NT2/D1 (cell line): ENCODE measurements at regions not wholly inside any gene's neighbourhood (a gene's known extent, or its start where the extent isn't known, plus 50 kb on each side); places are given as distances from the start of the nearest gene placed in this dataset.

ENCODE experiments used
- SUZ12 ChIP-seq: IDR thresholded peaks from 2 replicates; pipeline ENCODE4 v1.6.1; 2011; ENCODE audit not compliant: insufficient read length, insufficient read depth; ENCODE audit errors: extremely low read depth
- YY1 ChIP-seq: IDR thresholded peaks from 2 replicates; pipeline ENCODE4 v1.6.1; 2011; ENCODE audit not compliant: insufficient read length, insufficient read depth
- ZNF274 ChIP-seq: IDR thresholded peaks from 2 replicates; pipeline ENCODE4 v1.6.1; 2011; ENCODE audit warnings: mild to moderate bottlenecking, low read depth, low read length

- TF ChIP-seq YY1 = no peak
- TF ChIP-seq SUZ12 = no peak
- no peak for TF ChIP-seq ZNF274
These were observed 314.9 kb downstream of the MRPL39 start for GRCh38 chr21:25292396-25292795.
